Prostate gland (tissue), 2 donors: ENCODE measurements at regions not wholly inside any gene's neighbourhood (a gene's known extent, or its start where the extent isn't known, plus 50 kb on each side); places are given as distances from the start of the nearest gene placed in this dataset.

ENCODE experiments used
- DNase-seq: peaks from one replicate; pipeline ENCODE4 v3.0.0-alpha.2; 2019; ENCODE audit warnings: low spot score
- H3K27ac ChIP-seq, 2 donors: fragments of 200-600 bp; sonication (generic); 2 replicates each; pipeline ENCODE4 v1.5.1; 2017 to 2019
- H3K27me3 ChIP-seq: fragments of 200-600 bp; sonication (generic); replicated peaks from 2 replicates; pipeline ENCODE4 v1.5.1; 2019; ENCODE audit not compliant: insufficient read depth
- H3K36me3 ChIP-seq, 2 donors: fragments of 200-600 bp; sonication (generic); 1 replicate in 1 of 2; 2 replicates in 1 of 2; pipeline versions ENCODE4 v1.5.1 to v1.8.1; 2017 to 2019
- H3K4me1 ChIP-seq: fragments of 200-600 bp; sonication (generic); replicated peaks from 2 replicates; pipeline ENCODE4 v1.5.1; 2019
- H3K4me3 ChIP-seq, 2 donors: fragments of 200-600 bp; sonication (generic); 2 replicates each; pipeline ENCODE4 v1.5.1; 2017 to 2019
- H3K9me3 ChIP-seq: fragments of 200-600 bp; sonication (generic); 2 replicates; pipeline ENCODE4 v1.5.1; 2017
- CTCF ChIP-seq, 4 experiments: fragments of 200-600 bp in 2 of 4; fragments of 450-650 bp in 2 of 4; sonication (generic) in 2 of 4; IDR thresholded peaks; 1 replicate in 3 of 4; 2 replicates in 1 of 4; pipeline ENCODE4 v1.5.1; 2016 to 2019; ENCODE audit warnings: antibody characterized with exemption in 4 of 4, mild to moderate bottlenecking in 2 of 4, moderate library complexity in 2 of 4
- POLR2A ChIP-seq: fragments of 450-650 bp; IDR thresholded peaks from one replicate; pipeline ENCODE4 v1.6.1; 2016; ENCODE audit warnings: antibody characterized with exemption, mild to moderate bottlenecking
- POLR2AphosphoS5 ChIP-seq: sonication (generic); formaldehyde crosslinking; IDR thresholded peaks from one replicate; pipeline ENCODE4 v1.6.1; 2017; ENCODE audit warnings: antibody characterized with exemption
- WGBS: methylation state at CpG from one replicate; pipeline ENCODE4 v1.1.5; 2018; 5-methylcytosine and 5-hydroxymethylcytosine counted together
- intact Hi-C: fragments of 100-400 bp; cut with DNase I; formaldehyde crosslinking; loops from one replicate; pipeline ENCODE4 v1.14.2; 2022

- Histone ChIP-seq H3K4me1 (no peaks in the 10 kb centered on the region), H3K9me3 (no peaks in the 10 kb centered on the region), H3K27me3 (no peaks in the 10 kb centered on the region), H3K36me3 (no peaks in the 10 kb centered on the region), H3K4me3 (no peak overlapping the region), H3K27ac (no peak overlapping the region)
- intact Hi-C loops = no loop called here
- DNase-seq = no peak
- TF ChIP-seq POLR2A (no peak), CTCF (IDR thresholded peaks at IDR 0.05) (no peak), POLR2AphosphoS5 (no peak)
- WGBS = 52% methylated on average over 5 of the region's 5 CpGs
These were observed 421.3 kb downstream of the CETN3 start for GRCh38 chr5:89988129-89988810.

GRCh38 chr5:89983216-89983615 is 426.3 kb downstream of the CETN3 start:
- no peak for DNase-seq
- H3K27me3 ChIP-seq = no peaks in the 10 kb centered on the region
- no peak for TF ChIP-seq POLR2A
- TF ChIP-seq CTCF (IDR thresholded peaks at IDR 0.05) = no peak
- TF ChIP-seq POLR2AphosphoS5 = no peak
- WGBS = 83% methylated on average over 5 of the region's 5 CpGs
- H3K4me1 ChIP-seq = no peaks in the 10 kb centered on the region
- intact Hi-C loops = no loop called here
- H3K36me3 ChIP-seq = no peaks in the 10 kb centered on the region
- H3K9me3 ChIP-seq = no peaks in the 10 kb centered on the region
- no peak overlapping the region for H3K4me3 ChIP-seq
- no peak overlapping the region for H3K27ac ChIP-seq

GRCh38 chr5:89981878-89982773 is 427.4 kb downstream of the CETN3 start:
- TF ChIP-seq POLR2AphosphoS5 (no peak), CTCF (IDR thresholded peaks at IDR 0.05) (no peak), POLR2A (no peak)
- no peaks in the 10 kb centered on the region for H3K9me3 ChIP-seq
- no peak overlapping the region for H3K27ac ChIP-seq
- WGBS = 70% methylated on average over 6 of the region's 6 CpGs
- H3K27me3 ChIP-seq = no peaks in the 10 kb centered on the region
- no peak for DNase-seq
- no peaks in the 10 kb centered on the region for H3K36me3 ChIP-seq
- intact Hi-C loops = no loop called here
- H3K4me1 ChIP-seq = no peaks in the 10 kb centered on the region
- no peak overlapping the region for H3K4me3 ChIP-seq

GRCh38 chr5:89981021-89981420 is 428.5 kb downstream of the CETN3 start:
- intact Hi-C loops = no loop called here
- H3K36me3 ChIP-seq = no peaks in the 10 kb centered on the region
- H3K4me1 ChIP-seq = no peaks in the 10 kb centered on the region
- no peak for TF ChIP-seq POLR2AphosphoS5
- TF ChIP-seq CTCF (IDR thresholded peaks at IDR 0.05) = no peak
- no peak overlapping the region for H3K27ac ChIP-seq
- no peak overlapping the region for H3K4me3 ChIP-seq
- WGBS = 53% methylated on average over 2 of the region's 2 CpGs
- no peak for DNase-seq
- no peaks in the 10 kb centered on the region for H3K27me3 ChIP-seq
- no peaks in the 10 kb centered on the region for H3K9me3 ChIP-seq
